ENCODE measurements at regions not wholly inside any gene's neighbourhood (a gene's known extent, or its start where the extent isn't known, plus 50 kb on each side); places are given as distances from the start of the nearest gene placed in this dataset.

DNA sequence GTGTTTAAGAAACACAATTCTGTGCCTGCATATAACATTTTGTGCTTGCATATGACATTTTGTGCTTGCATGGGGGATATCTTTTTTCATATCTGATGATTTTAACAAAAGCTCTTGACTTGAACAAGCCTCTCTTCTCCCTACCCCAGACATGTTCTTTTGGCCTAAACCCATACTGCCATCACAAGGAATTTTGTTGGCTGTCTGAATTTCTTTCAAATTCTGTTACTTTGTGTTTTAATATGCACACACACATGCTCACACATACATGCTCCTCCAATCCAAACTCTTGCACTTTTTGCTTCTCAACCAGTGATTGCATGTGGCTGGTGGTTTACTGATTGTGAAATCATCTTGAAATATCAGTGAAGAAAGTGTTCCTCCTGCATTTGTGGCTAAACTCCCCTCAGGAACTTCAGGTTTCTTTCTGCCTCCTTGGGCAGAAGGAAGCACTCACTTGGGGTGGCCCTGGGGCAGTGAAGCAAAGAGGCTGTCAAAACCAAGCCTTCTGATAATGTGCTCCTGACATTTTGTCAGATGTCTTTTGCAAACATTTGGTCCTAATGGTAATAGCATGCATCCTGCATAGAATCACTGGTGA lies 377.2 kb upstream of the KLF4 start:
- no peak overlapping the region for H3K27ac Mint-ChIP-seq
- no peak for DNase-seq (ENCODE audit: low spot score, unreplicated experiment)
- no peak for TF ChIP-seq CTCF (IDR thresholded peaks at IDR 0.05; ENCODE audit: unreplicated experiment)
- no peak overlapping the region for H3K4me3 Mint-ChIP-seq (ENCODE audit: low read depth)
- no peaks in the 10 kb centered on the region for H3K9me3 Mint-ChIP-seq (ENCODE audit: low read depth)
- H3K27me3 Mint-ChIP-seq = peaks cover 82% of the 10 kb centered on the region
- H3K4me1 Mint-ChIP-seq (ENCODE audit: low read depth) = no peaks in the 10 kb centered on the region
- H3K36me3 Mint-ChIP-seq (ENCODE audit: insufficient read depth) = no peaks in the 10 kb centered on the region

DNA sequence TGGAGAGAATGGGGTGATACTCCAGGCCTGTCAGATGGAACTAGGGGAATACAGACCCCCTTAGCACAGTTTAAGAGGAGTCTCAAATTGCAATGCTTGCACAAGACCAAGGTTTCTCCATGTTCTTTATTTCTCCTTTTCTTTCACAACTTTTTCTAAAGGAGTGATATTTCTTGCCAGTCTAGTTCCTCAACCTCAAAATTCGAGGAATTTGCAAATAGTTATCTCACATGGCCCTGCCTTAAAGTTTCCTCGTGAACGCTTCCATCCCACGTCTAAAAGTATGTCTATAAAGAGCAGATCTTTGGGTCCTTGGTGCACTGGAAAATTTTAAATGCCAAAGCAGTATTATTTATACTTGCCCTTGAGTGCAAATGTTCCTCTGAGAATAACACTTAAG lies 373.8 kb upstream of the KLF4 start:
- Mint-ChIP-seq H3K27ac (no peak overlapping the region), H3K4me3 (ENCODE audit: low read depth) (no peak overlapping the region), H3K27me3 (peaks cover 86% of the 10 kb centered on the region), H3K4me1 (ENCODE audit: low read depth) (no peaks in the 10 kb centered on the region), H3K9me3 (ENCODE audit: low read depth) (no peaks in the 10 kb centered on the region), H3K36me3 (ENCODE audit: insufficient read depth) (no peaks in the 10 kb centered on the region)
- no peak for TF ChIP-seq CTCF (IDR thresholded peaks at IDR 0.05; ENCODE audit: unreplicated experiment)
- DNase-seq (ENCODE audit: low spot score, unreplicated experiment) = no peak

DNA sequence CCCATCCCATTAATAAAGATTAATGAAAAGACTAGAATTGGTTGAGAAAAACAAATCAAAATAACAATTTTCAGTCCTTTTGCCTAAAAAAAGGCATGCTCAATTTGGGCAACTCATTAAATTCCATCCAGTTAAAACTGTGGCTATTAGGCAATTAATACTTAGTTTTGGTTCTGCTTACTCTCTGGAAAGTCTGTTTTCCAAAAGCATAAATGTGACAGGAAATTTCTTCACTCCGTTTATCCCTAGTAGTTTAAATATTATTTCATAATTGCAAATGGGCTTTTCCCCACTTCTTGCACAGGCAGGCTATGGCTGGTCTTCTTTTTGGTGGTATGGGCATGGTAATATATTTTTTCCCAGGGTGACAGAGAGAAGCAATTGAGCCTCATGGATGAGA lies 373.3 kb upstream of the KLF4 start:
- TF ChIP-seq CTCF (IDR thresholded peaks at IDR 0.05; ENCODE audit: unreplicated experiment) = no peak
- H3K27ac Mint-ChIP-seq = no peak overlapping the region
- no peaks in the 10 kb centered on the region for H3K4me1 Mint-ChIP-seq (ENCODE audit: low read depth)
- H3K9me3 Mint-ChIP-seq (ENCODE audit: low read depth) = no peaks in the 10 kb centered on the region
- DNase-seq (ENCODE audit: low spot score, unreplicated experiment) = no peak
- no peak overlapping the region for H3K4me3 Mint-ChIP-seq (ENCODE audit: low read depth)
- peaks cover 81% of the 10 kb centered on the region for H3K27me3 Mint-ChIP-seq
- no peaks in the 10 kb centered on the region for H3K36me3 Mint-ChIP-seq (ENCODE audit: insufficient read depth)

- Mint-ChIP-seq H3K4me1 (ENCODE audit: low read depth) (no peaks in the 10 kb centered on the region), H3K4me3 (ENCODE audit: low read depth) (no peak overlapping the region), H3K27ac (no peak overlapping the region), H3K36me3 (ENCODE audit: insufficient read depth) (no peaks in the 10 kb centered on the region), H3K27me3 (peaks cover 77% of the 10 kb centered on the region), H3K9me3 (ENCODE audit: low read depth) (no peaks in the 10 kb centered on the region)
- no peak for TF ChIP-seq CTCF (IDR thresholded peaks at IDR 0.05; ENCODE audit: unreplicated experiment)
- DNase-seq (ENCODE audit: low spot score, unreplicated experiment) = no peak
Observed at GRCh38 chr9:107862323-107862722, 372.8 kb upstream of the KLF4 start.

DNA sequence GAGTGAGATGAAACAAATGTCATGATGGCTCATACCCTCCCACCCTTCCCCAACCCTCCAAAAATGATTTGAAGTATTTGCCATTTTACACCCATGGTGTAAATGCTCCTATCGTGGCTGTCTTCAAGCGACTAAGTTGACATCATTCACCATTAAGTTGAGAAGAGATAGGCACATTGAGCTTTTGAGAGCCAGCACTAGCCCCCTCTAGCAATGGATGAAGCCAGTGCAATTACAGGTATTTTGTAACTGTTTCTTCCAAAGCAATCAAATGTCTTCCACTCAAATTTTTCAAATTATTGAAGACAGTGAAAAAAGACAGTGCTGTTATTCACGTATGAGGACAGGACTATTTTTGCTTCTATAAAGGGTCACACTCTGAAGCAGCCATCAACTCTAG lies 371.5 kb upstream of the KLF4 start:
- Mint-ChIP-seq H3K36me3 (ENCODE audit: insufficient read depth) (no peaks in the 10 kb centered on the region), H3K27me3 (peaks cover 72% of the 10 kb centered on the region), H3K27ac (no peak overlapping the region), H3K9me3 (ENCODE audit: low read depth) (no peaks in the 10 kb centered on the region), H3K4me1 (ENCODE audit: low read depth) (no peaks in the 10 kb centered on the region), H3K4me3 (ENCODE audit: low read depth) (no peak overlapping the region)
- DNase-seq (ENCODE audit: low spot score, unreplicated experiment) = no peak
- no peak for TF ChIP-seq CTCF (IDR thresholded peaks at IDR 0.05; ENCODE audit: unreplicated experiment)
